ENCODE measurements at regions not wholly inside any gene's neighbourhood (a gene's known extent, or its start where the extent isn't known, plus 50 kb on each side); places are given as distances from the start of the nearest gene placed in this dataset.

GRCh38 chr7:404812-405488 is 114.7 kb downstream of the PDGFA start:
- Histone ChIP-seq H3K36me3 (replicated peaks in 1 of 2; ENCODE audit: control insufficient read depth in 2 of 2, insufficient read depth in 2 of 2, low read length in 2 of 2) (no peaks in the 10 kb centered on the region), H3K79me1 (ENCODE audit: low read depth, low read length) (no peaks in the 10 kb centered on the region), H3K27ac (replicated peaks; ENCODE audit: low read length) (no peak overlapping the region), H3K4me1 (ENCODE audit: control insufficient read depth in 2 of 2, insufficient read depth in 1 of 2, low read depth in 1 of 2, low read length in 2 of 2) (peaks cover 0 to 10% of the 10 kb centered on the region in 2 donors), H2BK5ac (ENCODE audit: low read length) (no peak overlapping the region), H2BK15ac (ENCODE audit: low read length) (no peak overlapping the region), H2AK5ac (ENCODE audit: low read depth, low read length) (peak overlapping the region; percentile 23), H3K4me2 (ENCODE audit: insufficient read depth, low read length, poor library complexity, severe bottlenecking) (no peak overlapping the region), H2BK120ac (ENCODE audit: low read depth, low read length) (no peak overlapping the region), H3K23ac (ENCODE audit: low read depth, low read length, poor library complexity) (no peak overlapping the region), H2BK12ac (ENCODE audit: low read length) (no peak overlapping the region), H3K9ac (ENCODE audit: low read depth, low read length, poor library complexity) (no peak overlapping the region), H3K9me3 (replicated peaks in 1 of 2; ENCODE audit: control insufficient read depth in 2 of 2, insufficient read depth in 1 of 2, low read depth in 1 of 2, low read length in 2 of 2) (peaks cover 5 to 9% of the 10 kb centered on the region in 2 donors), H3K27me3 (ENCODE audit: control insufficient read depth in 3 of 3, insufficient read depth in 3 of 3, low read depth in 1 of 3, low read length in 3 of 3) (peaks cover 0 to 25% (median 2%) of the 10 kb centered on the region in 3 experiments), H4K91ac (ENCODE audit: low read depth, low read length, poor library complexity) (peak overlapping the region; percentile 49), H3K4ac (ENCODE audit: low read length) (no peak overlapping the region), H2AFZ (ENCODE audit: low read length) (no peak overlapping the region), H4K8ac (ENCODE audit: low read depth, low read length) (no peak overlapping the region), H3K4me3 (ENCODE audit: low read length in 2 of 2) (no peak overlapping the region), H3K14ac (ENCODE audit: low read length) (no peak overlapping the region), H3K18ac (ENCODE audit: low read length) (peak overlapping the region; percentile 81)
- no CpG with 5 or more reads among the region's 18 CpGs for WGBS, 2 donors (ENCODE audit: extremely low coverage in 2 of 2, insufficient read length in 2 of 2, insufficient replicate concordance in 1 of 2)
- DNase-seq (ENCODE audit: low spot score): no peak

DNA sequence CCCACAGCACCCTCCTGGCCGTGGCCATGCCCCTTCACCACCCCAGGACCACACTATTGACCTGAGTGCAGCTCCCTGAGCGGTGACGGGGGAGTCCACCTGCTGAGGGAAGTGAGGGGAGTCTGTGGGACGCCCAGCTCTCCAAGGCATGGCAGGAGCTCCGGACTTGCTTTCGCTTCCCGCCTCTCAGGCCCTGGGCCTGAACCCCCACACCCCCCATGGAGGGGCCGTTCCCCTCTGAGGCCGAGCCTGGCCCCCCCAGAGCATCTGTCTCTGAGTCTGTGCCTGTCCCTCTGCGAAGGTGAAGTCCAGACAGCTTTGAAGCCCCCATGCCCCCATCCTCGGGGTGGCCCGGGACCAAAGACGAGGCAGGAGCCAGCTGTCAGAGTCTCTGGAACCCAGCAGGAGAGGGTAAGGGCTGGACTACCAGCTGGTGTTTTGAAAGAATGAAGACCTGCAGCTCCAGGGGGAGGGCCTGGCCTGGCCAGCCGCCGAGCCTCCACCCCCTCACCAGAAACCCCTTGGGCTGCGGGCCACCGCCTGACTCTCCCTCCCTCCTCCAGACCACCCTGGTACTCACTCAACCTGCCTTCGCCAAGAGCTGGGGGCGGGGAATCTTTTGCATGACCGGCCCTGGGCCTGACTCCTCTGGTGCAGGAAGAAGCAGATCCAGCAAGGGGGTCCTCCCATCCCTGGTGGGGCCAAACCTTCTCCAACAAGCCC is 114.0 kb downstream of the PDGFA start:
- H3K4me2 ChIP-seq (ENCODE audit: insufficient read depth, low read length, poor library complexity, severe bottlenecking): no peak overlapping the region
- H3K79me1 ChIP-seq (ENCODE audit: low read depth, low read length): no peaks in the 10 kb centered on the region
- H3K9me3 ChIP-seq (replicated peaks in 1 of 2; ENCODE audit: control insufficient read depth in 2 of 2, insufficient read depth in 1 of 2, low read depth in 1 of 2, low read length in 2 of 2): peaks cover 5 to 8% of the 10 kb centered on the region in 2 donors
- peaks cover 0 to 10% of the 10 kb centered on the region in 2 donors for H3K4me1 ChIP-seq (ENCODE audit: control insufficient read depth in 2 of 2, insufficient read depth in 1 of 2, low read depth in 1 of 2, low read length in 2 of 2)
- no peaks in the 10 kb centered on the region for H3K36me3 ChIP-seq (replicated peaks in 1 of 2; ENCODE audit: control insufficient read depth in 2 of 2, insufficient read depth in 2 of 2, low read length in 2 of 2)
- H2BK5ac ChIP-seq (ENCODE audit: low read length): no peak overlapping the region
- H4K91ac ChIP-seq (ENCODE audit: low read depth, low read length, poor library complexity): no peak overlapping the region
- H3K14ac ChIP-seq (ENCODE audit: low read length): no peak overlapping the region
- no peak overlapping the region for H3K4me3 ChIP-seq (ENCODE audit: low read length in 2 of 2)
- H3K9ac ChIP-seq (ENCODE audit: low read depth, low read length, poor library complexity): no peak overlapping the region
- H3K27ac ChIP-seq (replicated peaks; ENCODE audit: low read length): no peak overlapping the region
- H3K23ac ChIP-seq (ENCODE audit: low read depth, low read length, poor library complexity): no peak overlapping the region
- peak overlapping the region; percentile 81 for H3K18ac ChIP-seq (ENCODE audit: low read length)
- H2AFZ ChIP-seq (ENCODE audit: low read length): no peak overlapping the region
- no peak overlapping the region for H4K8ac ChIP-seq (ENCODE audit: low read depth, low read length)
- H3K27me3 ChIP-seq (ENCODE audit: control insufficient read depth in 3 of 3, insufficient read depth in 3 of 3, low read depth in 1 of 3, low read length in 3 of 3): peaks cover 0 to 31% (median 2%) of the 10 kb centered on the region in 3 experiments
- H2BK120ac ChIP-seq (ENCODE audit: low read depth, low read length): no peak overlapping the region
- no peak overlapping the region for H3K4ac ChIP-seq (ENCODE audit: low read length)
- no CpG with 5 or more reads among the region's 20 CpGs for WGBS, 2 donors (ENCODE audit: extremely low coverage in 2 of 2, insufficient read length in 2 of 2, insufficient replicate concordance in 1 of 2)
- H2BK12ac ChIP-seq (ENCODE audit: low read length): no peak overlapping the region
- no peak overlapping the region for H2BK15ac ChIP-seq (ENCODE audit: low read length)
- DNase-seq (ENCODE audit: low spot score): peak; percentile 31
- H2AK5ac ChIP-seq (ENCODE audit: low read depth, low read length): peak overlapping the region; percentile 23

DNA sequence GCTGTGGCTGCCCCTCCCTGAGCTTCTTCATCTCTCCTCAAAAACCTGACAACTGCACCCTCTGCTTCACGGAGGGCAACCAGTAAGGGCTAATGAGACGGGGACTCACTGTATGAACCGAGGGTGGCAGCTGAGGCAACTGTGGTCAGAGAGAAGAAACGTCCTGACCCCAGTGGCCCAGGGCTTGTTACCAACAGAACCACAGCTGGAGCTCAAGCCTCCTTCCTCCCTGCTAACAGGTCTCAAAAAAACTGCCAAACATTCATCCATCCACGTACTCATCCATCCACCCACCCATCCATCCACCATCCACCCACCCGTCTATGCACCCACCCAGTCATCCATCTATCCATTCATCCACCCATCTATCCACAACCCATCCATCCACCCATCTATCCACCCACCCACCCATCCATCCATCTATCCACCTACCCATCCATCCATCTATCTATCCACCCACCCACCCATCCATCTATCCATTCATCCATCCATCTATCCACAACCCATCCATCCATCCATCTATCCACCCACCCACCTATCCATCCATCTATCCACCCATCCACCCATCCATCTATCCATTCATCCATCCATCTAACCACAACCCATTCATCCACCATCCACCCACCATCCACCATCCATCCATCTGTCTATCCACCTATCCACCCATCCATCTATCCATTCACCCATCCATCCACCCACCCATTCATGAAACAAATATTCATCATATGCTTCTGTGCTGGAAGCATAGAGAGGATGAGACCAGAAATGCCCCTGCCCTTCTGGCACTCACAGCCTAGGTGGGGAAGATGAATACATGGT is 111.7 kb downstream of the PDGFA start:
- no peak overlapping the region for H3K27ac ChIP-seq (replicated peaks; ENCODE audit: low read length)
- no peak overlapping the region for H4K91ac ChIP-seq (ENCODE audit: low read depth, low read length, poor library complexity)
- H2AFZ ChIP-seq (ENCODE audit: low read length): no peak overlapping the region

More for the DNA sequence above, 111.7 kb downstream of the PDGFA start:
- Histone ChIP-seq H3K4me1 (ENCODE audit: control insufficient read depth in 2 of 2, insufficient read depth in 1 of 2, low read depth in 1 of 2, low read length in 2 of 2) (peaks cover 0 to 10% of the 10 kb centered on the region in 2 donors), H2BK5ac (ENCODE audit: low read length) (no peak overlapping the region), H2BK15ac (ENCODE audit: low read length) (no peak overlapping the region), H2BK120ac (ENCODE audit: low read depth, low read length) (no peak overlapping the region), H3K23ac (ENCODE audit: low read depth, low read length, poor library complexity) (no peak overlapping the region), H4K8ac (ENCODE audit: low read depth, low read length) (no peak overlapping the region), H3K18ac (ENCODE audit: low read length) (no peak overlapping the region), H3K36me3 (replicated peaks in 1 of 2; ENCODE audit: control insufficient read depth in 2 of 2, insufficient read depth in 2 of 2, low read length in 2 of 2) (no peaks in the 10 kb centered on the region), H2BK12ac (ENCODE audit: low read length) (no peak overlapping the region), H3K14ac (ENCODE audit: low read length) (no peak overlapping the region), H3K4me2 (ENCODE audit: insufficient read depth, low read length, poor library complexity, severe bottlenecking) (no peak overlapping the region), H3K27me3 (ENCODE audit: control insufficient read depth in 3 of 3, insufficient read depth in 3 of 3, low read depth in 1 of 3, low read length in 3 of 3) (peaks cover 0 to 28% (median 2%) of the 10 kb centered on the region in 3 experiments), H3K4ac (ENCODE audit: low read length) (no peak overlapping the region), H3K4me3 (ENCODE audit: low read length in 2 of 2) (no peak overlapping the region), H2AK5ac (ENCODE audit: low read depth, low read length) (no peak overlapping the region), H3K9me3 (replicated peaks in 1 of 2; ENCODE audit: control insufficient read depth in 2 of 2, insufficient read depth in 1 of 2, low read depth in 1 of 2, low read length in 2 of 2) (no peaks in the 10 kb centered on the region), H3K9ac (ENCODE audit: low read depth, low read length, poor library complexity) (no peak overlapping the region), H3K79me1 (ENCODE audit: low read depth, low read length) (no peaks in the 10 kb centered on the region)
- WGBS, 2 donors (ENCODE audit: extremely low coverage in 2 of 2, insufficient read length in 2 of 2, insufficient replicate concordance in 1 of 2): no CpG with 5 or more reads among the region's 6 CpGs
- DNase-seq (ENCODE audit: low spot score): no peak

All from neuronal stem cell (in vitro differentiated cells).